ENCODE measurements at regions not wholly inside any gene's neighbourhood (a gene's known extent, or its start where the extent isn't known, plus 50 kb on each side); places are given as distances from the start of the nearest gene placed in this dataset.

GRCh38 chr12:77644915-77645605 lies 185.6 kb upstream of the NAV3 start:
- H3K27me3 ChIP-seq (ENCODE audit: control insufficient read depth, insufficient read depth, low read length, poor library complexity, severe bottlenecking) = no peaks in the 10 kb centered on the region
- Mint-ChIP-seq H3K4me1 (peaks cover 27% of the 10 kb centered on the region), H3K27ac (peak overlapping the region; percentile 66), H3K27me3 (ENCODE audit: insufficient read depth) (no peaks in the 10 kb centered on the region), H3K36me3 (ENCODE audit: low read depth) (no peaks in the 10 kb centered on the region), H3K9me3 (no peaks in the 10 kb centered on the region), H3K4me3 (no peak overlapping the region)
- H3K4me3 ChIP-seq (ENCODE audit: low read length) = no peak overlapping the region
- TF ChIP-seq CTCF (conservative IDR thresholded peaks at IDR 0.05) = no peak
- no peak overlapping the region for H3K27ac ChIP-seq (ENCODE audit: low read depth, low read length)
- H3K36me3 ChIP-seq (ENCODE audit: control insufficient read depth, insufficient read depth, low read length) = no peaks in the 10 kb centered on the region
- DNase-seq = peak; percentile 61
- WGBS, 2 experiments (ENCODE audit: insufficient coverage in 1 of 2, insufficient read length in 1 of 2) = 0 to 43% methylated on average over 1 to 3 of the region's 3 CpGs
- H3K9ac ChIP-seq (ENCODE audit: extremely low read depth, low read length, poor library complexity, severe bottlenecking) = no peak overlapping the region
- no peaks in the 10 kb centered on the region for H3K9me3 ChIP-seq (ENCODE audit: control insufficient read depth, low read length)
- H3K4me1 ChIP-seq (ENCODE audit: control insufficient read depth, insufficient read depth, low read length) = peaks cover 3% of the 10 kb centered on the region

- no peak for TF ChIP-seq CTCF (conservative IDR thresholded peaks at IDR 0.05)
- Mint-ChIP-seq H3K4me1 (peaks cover 27% of the 10 kb centered on the region), H3K27ac (no peak overlapping the region), H3K36me3 (ENCODE audit: low read depth) (no peaks in the 10 kb centered on the region), H3K27me3 (ENCODE audit: insufficient read depth) (no peaks in the 10 kb centered on the region), H3K4me3 (no peak overlapping the region), H3K9me3 (no peaks in the 10 kb centered on the region)
- H3K4me1 ChIP-seq (ENCODE audit: control insufficient read depth, insufficient read depth, low read length) = peaks cover 3% of the 10 kb centered on the region
- H3K27ac ChIP-seq (ENCODE audit: low read depth, low read length) = no peak overlapping the region
- H3K9ac ChIP-seq (ENCODE audit: extremely low read depth, low read length, poor library complexity, severe bottlenecking) = no peak overlapping the region
- no peaks in the 10 kb centered on the region for H3K9me3 ChIP-seq (ENCODE audit: control insufficient read depth, low read length)
- H3K36me3 ChIP-seq (ENCODE audit: control insufficient read depth, insufficient read depth, low read length) = no peaks in the 10 kb centered on the region
- WGBS, 2 experiments (ENCODE audit: insufficient coverage in 1 of 2, insufficient read length in 1 of 2) = 98% methylated on average over 3 of the region's 3 CpGs; no CpG with 5 or more reads in 1 of the 2 experiments
- no peak for DNase-seq
- no peaks in the 10 kb centered on the region for H3K27me3 ChIP-seq (ENCODE audit: control insufficient read depth, insufficient read depth, low read length, poor library complexity, severe bottlenecking)
- H3K4me3 ChIP-seq (ENCODE audit: low read length) = no peak overlapping the region
Observed at GRCh38 chr12:77642246-77642645, 188.4 kb upstream of the NAV3 start.

GRCh38 chr12:77640356-77640755 lies 190.3 kb upstream of the NAV3 start:
- H3K9ac ChIP-seq (ENCODE audit: extremely low read depth, low read length, poor library complexity, severe bottlenecking) = no peak overlapping the region
- no peak overlapping the region for H3K27ac Mint-ChIP-seq
- no peak for DNase-seq
- H3K4me1 Mint-ChIP-seq = peaks cover 18% of the 10 kb centered on the region
- H3K27me3 ChIP-seq (ENCODE audit: control insufficient read depth, insufficient read depth, low read length, poor library complexity, severe bottlenecking) = no peaks in the 10 kb centered on the region
- no peaks in the 10 kb centered on the region for H3K9me3 ChIP-seq (ENCODE audit: control insufficient read depth, low read length)
- no peak overlapping the region for H3K4me3 Mint-ChIP-seq
- no peak for TF ChIP-seq CTCF (conservative IDR thresholded peaks at IDR 0.05)
- H3K27me3 Mint-ChIP-seq (ENCODE audit: insufficient read depth) = no peaks in the 10 kb centered on the region
- H3K36me3 ChIP-seq (ENCODE audit: control insufficient read depth, insufficient read depth, low read length) = no peaks in the 10 kb centered on the region
- no peak overlapping the region for H3K4me3 ChIP-seq (ENCODE audit: low read length)
- H3K4me1 ChIP-seq (ENCODE audit: control insufficient read depth, insufficient read depth, low read length) = no peaks in the 10 kb centered on the region
- H3K27ac ChIP-seq (ENCODE audit: low read depth, low read length) = no peak overlapping the region
- no peaks in the 10 kb centered on the region for H3K9me3 Mint-ChIP-seq
- H3K36me3 Mint-ChIP-seq (ENCODE audit: low read depth) = no peaks in the 10 kb centered on the region
